Ishikawa (cell line): ENCODE measurements at regions not wholly inside any gene's neighbourhood (a gene's known extent, or its start where the extent isn't known, plus 50 kb on each side); places are given as distances from the start of the nearest gene placed in this dataset.

ENCODE experiments used
- CEBPB ChIP-seq: IDR thresholded peaks from 2 replicates; pipeline ENCODE4 v1.6.1; 2012
- CREB1 ChIP-seq: IDR thresholded peaks from 2 replicates; pipeline ENCODE4 v1.6.1; 2012; ENCODE audit warnings: low read depth
- EGR1 ChIP-seq: IDR thresholded peaks from 2 replicates; pipeline ENCODE4 v1.6.1; 2012
- EP300 ChIP-seq: IDR thresholded peaks from 2 replicates; pipeline ENCODE4 v1.6.1; 2012; ENCODE audit warnings: borderline replicate concordance
- FOXM1 ChIP-seq: IDR thresholded peaks from 2 replicates; pipeline ENCODE4 v1.6.1; 2012; ENCODE audit warnings: low read depth, borderline replicate concordance
- MAX ChIP-seq: IDR thresholded peaks from 2 replicates; pipeline ENCODE4 v1.6.1; 2012
- NFIC ChIP-seq: IDR thresholded peaks from 2 replicates; pipeline ENCODE4 v1.6.1; 2012
- RAD21 ChIP-seq: IDR thresholded peaks from 2 replicates; pipeline ENCODE4 v1.6.1; 2012; ENCODE audit warnings: low read depth
- REST ChIP-seq: IDR thresholded peaks from 2 replicates; pipeline ENCODE4 v1.6.1; 2012; ENCODE audit warnings: low read depth, mild to moderate bottlenecking
- TAF1 ChIP-seq: IDR thresholded peaks from 2 replicates; pipeline ENCODE4 v1.6.1; 2012; ENCODE audit warnings: low read depth, mild to moderate bottlenecking
- TCF12 ChIP-seq: IDR thresholded peaks from 2 replicates; pipeline ENCODE4 v1.6.1; 2012; ENCODE audit warnings: low read depth
- TEAD4 ChIP-seq: IDR thresholded peaks from 2 replicates; pipeline ENCODE4 v1.6.1; 2012
- YY1 ChIP-seq: IDR thresholded peaks from 2 replicates; pipeline ENCODE4 v1.6.1; 2012; ENCODE audit warnings: low read depth
- ZBTB7A ChIP-seq: IDR thresholded peaks from 2 replicates; pipeline ENCODE4 v1.6.1; 2012; ENCODE audit warnings: low read depth
- TF ChIP-seq, protein P1 (sequence below): IDR thresholded peaks from 2 replicates; pipeline ENCODE4 v1.6.1; 2012

- TF ChIP-seq MAX (no peak), EP300 (peak; percentile 77; the same call in 1 of the 2 replicates), YY1 (no peak), CREB1 (no peak), EGR1 (no peak), REST (no peak), FOXM1 (no peak; the same call in 1 of the 2 replicates), ZBTB7A (no peak), CEBPB (peak; percentile 20; the same call in 1 of the 2 replicates), TEAD4 (peak; percentile 65; the same call in 1 of the 2 replicates), NFIC (peak; percentile 62), RAD21 (peak; percentile 16; the same call in 1 of the 2 replicates), TAF1 (no peak), TCF12 (peak; percentile 80)
- TF ChIP-seq, protein P1, sequence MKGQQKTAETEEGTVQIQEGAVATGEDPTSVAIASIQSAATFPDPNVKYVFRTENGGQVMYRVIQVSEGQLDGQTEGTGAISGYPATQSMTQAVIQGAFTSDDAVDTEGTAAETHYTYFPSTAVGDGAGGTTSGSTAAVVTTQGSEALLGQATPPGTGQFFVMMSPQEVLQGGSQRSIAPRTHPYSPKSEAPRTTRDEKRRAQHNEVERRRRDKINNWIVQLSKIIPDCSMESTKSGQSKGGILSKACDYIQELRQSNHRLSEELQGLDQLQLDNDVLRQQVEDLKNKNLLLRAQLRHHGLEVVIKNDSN = no peak
Observed at GRCh38 chr4:188812644-188813043, 673.4 kb downstream of the TRIML1 start.

GRCh38 chr4:188818300-188818699 lies 679.1 kb downstream of the TRIML1 start:
- TF ChIP-seq RAD21 (no peak), REST (no peak), CREB1 (no peak), CEBPB (no peak), TAF1 (no peak)
- TF ChIP-seq, protein P1 = no peak

DNA sequence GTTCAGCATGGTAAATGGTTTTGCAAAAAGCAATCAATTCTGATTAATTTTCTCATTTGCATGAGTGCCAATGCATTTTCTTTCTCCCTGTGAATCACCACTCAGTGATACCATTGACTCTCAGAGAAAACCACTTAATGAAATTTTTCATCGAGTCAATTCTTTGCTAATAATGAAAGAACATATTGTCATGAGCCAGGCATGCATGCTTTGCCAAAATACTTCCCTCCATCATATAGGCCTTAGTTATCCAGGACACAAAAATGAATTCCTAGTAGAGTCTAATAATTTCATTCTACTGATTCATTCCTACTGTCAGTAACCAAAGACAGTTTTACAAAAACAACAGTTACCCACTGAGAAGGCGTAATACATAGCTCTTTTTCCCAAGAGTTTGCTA lies 680.0 kb downstream of the TRIML1 start:
- TF ChIP-seq TAF1 (no peak), CEBPB (no peak), TEAD4 (no peak), YY1 (no peak), EP300 (no peak), NFIC (no peak), CREB1 (no peak), TCF12 (no peak), EGR1 (no peak), RAD21 (no peak), ZBTB7A (no peak), FOXM1 (no peak), MAX (no peak), REST (no peak)
- TF ChIP-seq, protein P1 = no peak

DNA sequence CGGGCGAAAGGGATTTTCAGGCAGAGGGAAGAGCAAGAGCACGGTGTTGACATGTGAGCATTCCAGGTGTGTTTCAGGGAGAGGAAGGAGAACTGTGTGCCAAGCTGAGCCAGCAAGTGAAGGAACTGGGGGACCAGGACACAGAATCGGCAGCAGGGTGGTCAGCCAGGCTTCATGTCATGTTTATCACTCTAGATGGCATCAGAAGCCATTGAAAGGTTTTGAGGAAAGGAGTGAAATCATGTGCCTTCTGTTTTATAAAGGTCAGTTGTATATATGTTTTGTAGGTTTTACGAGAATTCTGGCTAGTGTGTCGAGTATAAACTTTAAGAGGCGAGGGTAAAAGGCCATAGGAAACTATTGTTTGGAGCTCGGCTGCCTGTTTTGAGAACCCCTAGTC lies 682.3 kb downstream of the TRIML1 start:
- TF ChIP-seq TEAD4 = no peak
- TF ChIP-seq CEBPB = no peak
- no peak for TF ChIP-seq YY1
- no peak for TF ChIP-seq REST
- TF ChIP-seq TAF1 = no peak
- TF ChIP-seq EGR1 = no peak
